Left ventricle myocardium superior (tissue), 1 donor: ENCODE measurements at regions not wholly inside any gene's neighbourhood (a gene's known extent, or its start where the extent isn't known, plus 50 kb on each side); places are given as distances from the start of the nearest gene placed in this dataset.
"Not testable (repeated sequence)": the region's sequence is repeated elsewhere in the genome, so short reads cannot be mapped to it uniquely, and the experiment has no call there.

Source experiments
- ATAC-seq: fragments of 200-7000 bp; cut with Tn5 transposase; one replicate; pipeline ENCODE4 v1.9.1; 2020; ENCODE audit warnings: mild to moderate bottlenecking, moderate library complexity
- DNase-seq: peaks from one replicate; pipeline ENCODE4 v3.0.0-alpha.2; 2020
- intact Hi-C: fragments of 100-400 bp; cut with micrococcal nuclease; formaldehyde crosslinking; loops from one replicate; pipeline ENCODE4 v1.11.0; 2022
- donor health status: DM: no; HTN: yes; CAD: no; lungs with severe emphysema.

DNA sequence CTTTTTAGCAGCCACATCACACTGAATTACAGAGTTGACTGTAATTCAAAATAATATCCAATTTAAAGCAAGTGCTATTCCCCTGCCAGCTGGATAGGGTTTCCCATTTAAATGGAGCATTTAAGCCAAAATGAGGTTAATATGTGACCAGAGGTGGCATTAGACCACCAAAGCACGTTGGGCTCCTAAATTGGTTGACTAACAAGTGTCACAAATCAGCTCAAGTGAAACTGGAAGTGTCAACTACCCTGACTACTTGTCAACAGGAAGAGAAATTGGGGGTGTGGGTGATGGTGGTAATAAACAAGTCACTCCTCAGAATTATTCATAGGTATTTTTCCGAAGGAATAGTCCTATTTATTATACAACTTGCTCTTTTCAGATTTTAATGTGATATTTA is 609.6 kb upstream of the TLE4 start:
- DNase-seq, result no peak
- ATAC-seq, result no peak
- intact Hi-C loops, result no loop called here

DNA sequence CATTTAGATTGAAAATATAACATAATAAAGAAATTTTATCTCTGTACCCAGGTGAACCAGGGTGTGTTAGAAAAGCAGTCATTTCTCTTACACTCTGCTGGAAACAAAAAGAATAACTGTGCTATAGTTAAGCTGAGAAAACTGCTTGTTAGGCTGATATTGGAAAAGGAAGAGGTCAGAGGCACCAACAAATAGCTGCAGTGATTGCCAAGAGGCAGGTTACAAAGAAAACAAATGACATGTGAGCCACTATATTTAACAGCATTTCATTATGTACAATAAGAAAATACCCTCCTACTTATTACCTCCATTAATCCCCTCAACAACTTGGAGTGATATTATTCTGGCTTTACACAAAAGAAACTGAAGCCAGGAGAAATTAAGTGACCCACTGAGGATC is 607.9 kb upstream of the TLE4 start:
- ATAC-seq, result no peak
- intact Hi-C loops, result no loop called here

DNA sequence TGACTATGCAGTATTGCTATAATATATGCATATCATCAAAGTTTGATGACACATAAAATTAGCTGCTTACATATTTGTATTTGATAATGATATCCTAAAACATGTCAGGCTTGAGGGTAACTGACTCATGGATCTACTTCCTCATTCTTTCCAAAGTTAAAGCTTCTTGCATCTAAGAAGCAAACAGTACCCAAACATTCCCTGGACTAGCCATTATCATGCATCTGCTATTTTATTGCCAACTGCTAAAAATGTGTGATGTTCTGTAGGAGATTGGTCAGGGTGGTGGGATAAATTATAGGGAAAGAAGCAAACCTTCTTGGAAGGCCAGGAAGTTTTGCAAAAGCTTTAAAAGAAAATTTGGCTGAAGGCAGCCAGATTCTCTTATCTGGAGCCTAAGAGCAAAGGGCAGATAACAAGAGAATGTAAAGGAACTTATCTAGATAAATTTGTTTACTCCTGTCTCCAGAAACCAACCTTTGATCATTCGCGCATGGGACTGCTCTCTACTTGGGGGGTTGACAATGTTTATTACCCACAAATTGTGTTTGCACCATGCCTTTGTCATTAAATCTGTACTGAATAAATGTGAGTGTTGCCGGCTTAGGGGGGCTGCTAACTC is 604.1 kb upstream of the TLE4 start:
- intact Hi-C loops, result no loop called here
- ATAC-seq (no peak), DNase-seq (no peak)

More for the DNA sequence above, 607.9 kb upstream of the TLE4 start:
- DNase-seq, result no peak

GRCh38 chr9:78970375-78970774 is 601.4 kb upstream of the TLE4 start:
- ATAC-seq, result no peak
- no peak for DNase-seq
- intact Hi-C loops, result no loop called here

DNA sequence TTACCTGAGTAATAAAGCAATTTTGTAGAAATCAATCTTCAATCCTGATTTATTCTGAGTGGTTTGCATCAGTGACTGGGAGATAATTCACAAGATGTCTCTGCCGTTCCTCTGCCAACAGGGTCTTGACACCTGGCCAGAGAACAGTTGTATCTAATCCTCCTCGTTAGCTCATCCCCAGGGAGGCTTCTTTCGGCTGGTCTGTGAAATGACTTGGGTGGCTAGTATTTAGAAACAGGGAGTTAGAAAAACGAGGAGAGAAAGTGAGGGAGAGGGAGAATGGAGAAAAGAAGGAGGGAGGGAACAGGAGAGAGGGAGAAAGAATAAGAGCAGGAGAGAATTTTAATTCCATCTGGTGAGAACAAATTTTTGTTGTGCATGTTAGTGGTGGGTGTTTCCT is 600.2 kb upstream of the TLE4 start:
- DNase-seq (no peak), ATAC-seq (no peak)
- intact Hi-C loops, result no loop called here

DNA sequence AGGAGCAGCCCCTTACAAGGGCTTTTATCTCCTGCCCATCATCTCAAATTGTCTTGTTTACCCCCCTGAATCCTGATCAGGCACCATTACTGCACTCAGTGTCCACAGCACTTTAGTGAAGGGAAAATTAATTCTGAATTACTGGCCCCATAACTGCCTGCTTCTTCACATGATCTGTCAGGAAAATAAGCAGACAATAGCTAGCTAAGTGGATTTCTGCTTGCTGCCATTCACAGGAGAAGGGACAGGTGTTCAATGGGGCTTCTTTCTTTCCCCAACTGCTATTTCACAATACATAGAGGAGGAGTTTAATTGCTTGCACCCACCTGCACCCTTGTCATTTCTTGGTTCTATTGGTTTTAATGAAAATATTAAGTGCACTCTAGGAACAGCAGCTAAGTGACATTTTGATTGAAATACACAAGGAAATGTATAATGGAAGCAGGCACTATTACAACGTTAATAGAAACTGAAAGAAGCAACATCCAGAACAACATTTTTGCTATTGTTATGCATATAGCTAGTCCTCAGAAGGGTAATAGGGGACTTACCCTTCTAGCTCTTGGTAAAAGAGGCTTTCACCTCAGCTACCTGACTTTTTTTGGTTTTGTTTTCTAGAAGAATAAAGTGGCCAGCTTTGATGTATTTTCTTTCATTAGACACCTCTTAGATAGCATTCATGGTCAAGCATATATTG is 599.3 kb upstream of the TLE4 start:
- intact Hi-C loops, result no loop called here
- no peak for ATAC-seq
- no peak for DNase-seq

DNA sequence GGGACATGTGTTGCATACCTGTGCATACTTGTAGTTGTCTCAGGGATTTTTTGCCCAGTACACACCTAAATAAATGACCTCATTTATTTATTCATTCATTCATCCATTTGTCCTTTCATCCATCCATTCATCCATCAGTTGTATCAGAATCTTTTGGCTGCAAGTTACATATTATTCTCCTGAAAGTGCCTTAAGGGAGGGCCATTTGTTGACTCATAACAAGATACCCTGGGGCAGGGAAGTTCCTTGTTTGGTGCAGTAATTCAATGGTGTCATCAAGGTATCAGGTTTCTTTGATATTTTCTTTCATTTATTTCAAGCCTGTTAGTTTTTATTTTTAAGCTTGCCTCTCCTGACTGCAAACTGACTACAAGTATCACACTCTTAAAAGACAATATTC is 597.9 kb upstream of the TLE4 start:
- intact Hi-C loops, result no loop called here
- DNase-seq (no peak), ATAC-seq (no peak)

- no peak for ATAC-seq
- intact Hi-C loops, result no loop called here
- no peak for DNase-seq
Observed at GRCh38 chr9:78982849-78983248, 588.9 kb upstream of the TLE4 start.

DNA sequence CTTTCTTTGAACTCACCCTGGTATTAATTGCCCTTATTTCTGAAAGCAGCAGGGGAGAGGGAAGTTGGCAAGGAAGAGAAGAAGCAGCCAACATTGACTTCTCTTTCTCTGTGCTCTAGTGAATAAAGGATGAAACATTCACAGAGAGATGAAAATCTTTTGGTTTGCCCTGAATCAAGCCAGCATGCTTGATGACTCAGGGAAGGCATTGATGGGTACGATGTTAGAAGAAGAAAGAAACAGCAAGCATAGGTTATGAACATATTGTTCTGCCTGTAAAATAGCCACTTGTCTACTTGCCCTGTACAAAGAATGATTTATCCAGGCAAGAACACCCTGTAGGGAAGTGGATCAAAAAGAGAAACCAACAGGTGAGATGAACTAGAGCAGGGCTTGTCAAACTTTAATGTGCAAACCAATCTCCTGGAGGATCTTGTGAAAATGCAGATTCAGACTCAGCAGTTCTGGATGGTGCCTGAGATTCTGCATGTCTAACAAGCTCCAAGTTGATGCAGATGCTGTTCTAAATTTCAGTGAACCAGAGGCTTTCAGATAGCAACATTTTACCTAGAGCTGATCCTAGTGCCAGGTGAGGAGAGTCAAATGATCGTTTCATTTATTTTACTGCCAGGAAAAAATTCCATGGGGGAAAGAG is 586.6 kb upstream of the TLE4 start:
- intact Hi-C loops, result no loop called here
- DNase-seq, result no peak
- no peak for ATAC-seq

DNA sequence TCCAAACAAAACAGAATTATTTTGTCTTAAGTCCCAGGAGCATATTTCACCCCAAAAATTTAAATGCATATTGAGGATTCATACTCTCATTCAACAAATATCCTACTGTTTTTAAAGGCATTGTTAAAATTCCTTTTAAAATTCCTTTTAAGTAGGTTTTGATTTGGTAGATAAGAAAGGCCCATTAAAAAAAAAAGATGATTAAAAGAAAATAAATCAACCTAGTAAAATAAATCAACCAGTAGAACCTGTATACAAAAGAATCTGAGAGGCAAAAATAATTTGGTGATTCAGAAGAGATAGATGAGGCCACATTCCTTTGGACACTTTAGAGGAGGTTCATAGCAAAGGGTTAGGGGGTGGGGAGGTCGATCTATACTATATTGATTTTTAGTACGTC is 585.3 kb upstream of the TLE4 start:
- intact Hi-C loops, result no loop called here
- DNase-seq, result no peak
- no peak for ATAC-seq

- ATAC-seq, result no peak
- intact Hi-C loops, result no loop called here
- no peak for DNase-seq
Observed at GRCh38 chr9:78989031-78989658, 582.6 kb upstream of the TLE4 start.

- DNase-seq (no peak), ATAC-seq (no peak)
- intact Hi-C loops, result no loop called here
Observed at GRCh38 chr9:78994471-78994870, 577.3 kb upstream of the TLE4 start.

DNA sequence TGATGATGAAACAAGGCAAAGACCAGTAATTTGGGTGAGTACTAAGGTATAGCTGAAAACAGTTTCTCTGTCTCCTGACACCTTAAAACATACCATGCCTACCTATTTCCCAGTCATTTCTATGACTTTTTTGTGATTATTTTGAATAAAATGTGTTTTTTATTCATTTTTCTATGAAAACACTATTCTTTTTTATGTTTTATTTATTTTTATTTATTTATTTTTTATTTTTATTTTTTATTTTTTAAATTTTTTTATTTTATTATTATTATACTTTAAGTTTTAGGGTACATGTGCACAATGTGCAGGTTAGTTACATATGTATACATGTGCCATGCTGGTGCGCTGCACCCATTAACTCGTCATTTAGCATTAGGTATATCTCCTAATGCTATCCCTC is 576.8 kb upstream of the TLE4 start:
- intact Hi-C loops, DNase-seq, ATAC-seq: not testable (repeated sequence)

GRCh38 chr9:78997296-78997695 is 574.5 kb upstream of the TLE4 start:
- DNase-seq (no peak), ATAC-seq (no peak)
- intact Hi-C loops, result no loop called here

DNA sequence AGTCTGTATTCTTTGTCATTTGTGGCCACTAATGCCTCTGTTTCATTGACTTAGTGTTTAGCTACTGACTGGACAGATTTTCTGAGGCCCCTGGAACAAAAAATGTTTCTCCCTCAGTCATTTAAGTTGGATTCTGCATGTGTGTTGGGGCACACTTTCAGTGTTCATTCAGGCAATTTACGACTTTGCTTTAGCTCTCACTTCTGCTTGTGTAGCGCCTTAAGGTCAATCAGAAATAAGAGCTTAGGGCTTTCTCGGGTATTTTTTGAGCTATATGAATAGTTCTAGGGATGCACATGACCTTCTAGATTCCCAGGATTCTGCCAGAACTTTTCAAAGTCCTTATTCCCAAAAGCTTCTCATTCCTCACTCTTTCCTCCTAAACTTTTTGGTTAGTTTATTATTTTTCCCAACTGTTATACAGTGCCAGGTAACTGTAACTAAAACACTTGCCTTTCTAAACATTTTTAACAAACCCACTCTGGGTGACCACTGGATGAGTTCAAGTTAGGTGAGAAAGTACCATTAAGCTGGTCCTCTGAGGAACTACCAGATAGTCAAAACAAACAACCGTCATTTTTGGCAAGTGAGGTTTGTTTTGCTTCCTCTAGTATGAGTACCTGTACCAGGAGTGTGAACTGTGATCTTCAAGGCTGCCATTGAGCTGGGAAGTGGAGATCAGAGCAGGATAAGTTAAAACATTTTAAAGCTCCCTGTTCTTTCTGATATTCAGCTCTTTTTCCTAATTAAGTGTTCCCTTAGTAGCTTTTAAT is 571.3 kb upstream of the TLE4 start:
- intact Hi-C loops, result no loop called here
- DNase-seq, result no peak
- no peak for ATAC-seq

GRCh38 chr9:79001012-79001411 is 570.8 kb upstream of the TLE4 start:
- ATAC-seq (no peak), DNase-seq (no peak)
- intact Hi-C loops, result no loop called here

DNA sequence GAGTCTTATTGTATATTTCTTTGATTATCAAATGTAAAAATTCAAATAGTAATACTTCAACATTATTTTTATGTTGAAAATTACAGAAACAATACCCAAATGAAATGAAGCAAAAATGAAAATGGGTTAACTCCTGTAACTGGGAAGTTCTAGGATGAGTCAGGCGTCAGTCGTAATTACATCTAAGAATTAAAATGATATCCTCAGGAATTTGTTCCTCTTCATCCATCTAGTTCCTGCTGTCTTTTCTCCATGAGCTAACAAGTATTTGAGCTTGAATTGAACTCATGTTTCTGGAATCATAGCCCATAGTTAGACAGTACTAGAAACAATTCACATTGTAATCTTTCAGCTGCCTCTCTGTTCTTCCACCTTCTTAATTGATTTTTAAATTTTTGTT is 568.3 kb upstream of the TLE4 start:
- ATAC-seq, result no peak

GRCh38 chr9:79004032-79004431 is 567.7 kb upstream of the TLE4 start:
- ATAC-seq (no peak), DNase-seq (no peak)
- intact Hi-C loops, result no loop called here

More for the DNA sequence above, 568.3 kb upstream of the TLE4 start:
- DNase-seq, result no peak
- intact Hi-C loops, result no loop called here

DNA sequence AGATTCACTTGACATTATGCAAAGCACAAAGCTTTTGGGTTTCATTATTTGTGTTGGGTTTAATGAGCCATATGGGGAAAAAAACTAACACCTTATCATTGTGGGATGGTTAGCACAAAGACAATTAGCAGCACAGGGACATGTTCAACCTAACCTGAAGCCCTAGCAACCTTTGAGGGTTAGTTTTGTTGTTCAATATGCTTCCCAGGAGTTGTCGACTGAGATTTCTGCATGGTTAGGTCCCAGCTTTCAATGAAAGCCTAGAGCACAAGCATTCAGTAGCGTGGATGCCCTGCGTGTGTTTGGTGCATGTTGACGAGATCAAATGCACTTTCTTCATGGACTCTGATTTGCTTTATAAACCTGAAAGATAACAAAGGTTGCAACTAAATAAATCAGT is 565.2 kb upstream of the TLE4 start:
- DNase-seq (no peak), ATAC-seq (no peak)

More for the DNA sequence above, 565.2 kb upstream of the TLE4 start:
- intact Hi-C loops, result no loop called here
